GM12873 (cell line): ENCODE measurements at regions not wholly inside any gene's neighbourhood (a gene's known extent, or its start where the extent isn't known, plus 50 kb on each side); places are given as distances from the start of the nearest gene placed in this dataset.

Source experiments
- TF ChIP-seq, protein P1 (sequence below): IDR thresholded peaks from 2 replicates; pipeline ENCODE4 v1.5.1; 2012; ENCODE audit warnings: low read depth, mild to moderate bottlenecking, moderate library complexity, low read length, control low read depth; ENCODE audit not compliant: insufficient read depth; ENCODE audit errors: missing control alignments

GRCh38 chr4:146098978-146099377, 76.5 kb upstream of the LSM6 start:
- TF ChIP-seq, protein P1, sequence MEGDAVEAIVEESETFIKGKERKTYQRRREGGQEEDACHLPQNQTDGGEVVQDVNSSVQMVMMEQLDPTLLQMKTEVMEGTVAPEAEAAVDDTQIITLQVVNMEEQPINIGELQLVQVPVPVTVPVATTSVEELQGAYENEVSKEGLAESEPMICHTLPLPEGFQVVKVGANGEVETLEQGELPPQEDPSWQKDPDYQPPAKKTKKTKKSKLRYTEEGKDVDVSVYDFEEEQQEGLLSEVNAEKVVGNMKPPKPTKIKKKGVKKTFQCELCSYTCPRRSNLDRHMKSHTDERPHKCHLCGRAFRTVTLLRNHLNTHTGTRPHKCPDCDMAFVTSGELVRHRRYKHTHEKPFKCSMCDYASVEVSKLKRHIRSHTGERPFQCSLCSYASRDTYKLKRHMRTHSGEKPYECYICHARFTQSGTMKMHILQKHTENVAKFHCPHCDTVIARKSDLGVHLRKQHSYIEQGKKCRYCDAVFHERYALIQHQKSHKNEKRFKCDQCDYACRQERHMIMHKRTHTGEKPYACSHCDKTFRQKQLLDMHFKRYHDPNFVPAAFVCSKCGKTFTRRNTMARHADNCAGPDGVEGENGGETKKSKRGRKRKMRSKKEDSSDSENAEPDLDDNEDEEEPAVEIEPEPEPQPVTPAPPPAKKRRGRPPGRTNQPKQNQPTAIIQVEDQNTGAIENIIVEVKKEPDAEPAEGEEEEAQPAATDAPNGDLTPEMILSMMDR, result no peak

GRCh38 chr4:146098397-146098796, 77.1 kb upstream of the LSM6 start:
- TF ChIP-seq, protein P1, result no peak

DNA sequence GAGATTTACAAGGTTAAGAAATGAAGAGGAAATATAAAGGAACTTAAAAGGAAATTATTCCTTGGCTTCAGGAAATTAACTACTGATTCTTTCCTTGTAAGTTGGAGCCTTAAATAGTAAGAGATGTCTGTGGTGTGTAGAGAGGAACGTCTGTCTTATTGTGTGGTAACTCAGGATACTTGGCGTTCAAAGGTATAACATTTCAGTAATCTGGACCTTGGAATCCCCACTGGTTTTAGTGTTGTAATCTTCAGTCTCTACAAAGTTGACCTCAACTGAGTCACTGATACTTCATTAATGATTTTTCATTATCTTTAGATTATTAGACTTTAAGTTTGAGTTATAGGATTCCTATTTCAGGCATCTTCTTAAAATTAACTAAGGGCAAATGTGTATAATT, 79.1 kb upstream of the LSM6 start:
- TF ChIP-seq, protein P1, result no peak

DNA sequence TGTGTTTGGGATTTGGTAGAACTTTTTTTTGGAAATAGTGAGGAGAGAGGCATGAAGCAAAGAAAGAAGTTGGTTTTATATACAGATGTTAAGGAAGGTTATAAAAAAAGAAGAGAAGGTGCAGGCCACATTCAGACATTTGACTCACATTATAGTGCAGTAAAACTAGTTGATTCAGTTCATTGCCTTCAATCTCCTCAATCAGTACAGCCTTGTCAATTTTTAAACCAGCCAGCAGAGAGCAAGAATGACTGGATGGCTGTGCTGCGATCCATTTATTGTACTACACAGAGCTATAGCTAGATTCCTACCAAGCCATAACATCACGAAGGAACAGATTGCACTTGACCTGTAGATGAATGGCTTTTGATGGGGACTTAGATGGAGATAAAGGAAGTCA, 79.7 kb upstream of the LSM6 start:
- TF ChIP-seq, protein P1, result no peak

DNA sequence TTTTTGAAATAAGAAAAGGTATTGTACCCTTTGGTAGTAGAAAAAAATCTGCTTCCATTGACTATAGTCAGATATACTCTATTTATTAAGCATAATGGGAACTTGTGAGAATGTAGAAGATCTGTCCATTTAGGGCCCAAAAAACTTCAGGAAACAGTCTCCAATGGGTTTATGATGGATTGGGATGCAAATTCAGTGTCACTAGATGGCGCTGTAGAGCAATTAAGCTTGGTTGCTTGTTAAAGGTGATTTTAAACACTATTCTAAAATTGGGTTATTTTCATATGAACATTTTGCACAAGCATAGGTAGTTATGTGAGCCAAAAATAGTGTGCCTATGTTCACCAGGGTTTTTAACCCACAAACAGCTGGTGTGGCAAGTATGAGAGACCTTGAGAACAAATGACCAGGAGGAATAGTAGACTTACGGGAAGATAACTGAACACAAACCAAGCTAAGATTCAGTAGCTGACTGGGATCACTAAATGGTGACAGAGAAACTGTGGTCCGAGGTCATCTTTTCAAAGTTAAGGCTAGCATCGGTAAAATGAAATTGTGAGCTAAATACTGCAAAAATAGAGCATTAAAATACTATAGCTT, 80.3 kb upstream of the LSM6 start:
- TF ChIP-seq, protein P1, result peak; percentile 72

DNA sequence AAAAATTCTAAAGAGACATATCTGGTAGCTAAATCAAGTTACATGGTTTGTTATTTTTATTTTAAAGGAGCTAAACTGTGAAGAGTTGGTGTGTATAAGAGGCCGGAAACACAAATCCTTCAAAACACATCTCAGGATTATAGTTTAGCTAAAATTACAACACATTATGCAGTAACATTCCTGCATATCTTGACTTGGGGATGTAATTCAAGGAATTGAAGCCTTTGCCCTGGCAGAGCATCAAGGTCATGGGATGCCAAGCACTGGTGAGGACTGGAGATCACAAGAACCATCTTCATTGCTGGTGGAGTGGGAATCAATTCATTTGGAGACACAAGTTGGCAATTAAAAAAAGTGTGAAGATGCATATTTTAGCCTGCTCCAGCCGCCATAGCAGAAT, 86.8 kb upstream of the LSM6 start:
- TF ChIP-seq, protein P1, result no peak

GRCh38 chr4:146087856-146088255, 87.7 kb upstream of the LSM6 start:
- TF ChIP-seq, protein P1, result no peak
